ENCODE measurements at regions not wholly inside any gene's neighbourhood (a gene's known extent, or its start where the extent isn't known, plus 50 kb on each side); places are given as distances from the start of the nearest gene placed in this dataset.

DNA sequence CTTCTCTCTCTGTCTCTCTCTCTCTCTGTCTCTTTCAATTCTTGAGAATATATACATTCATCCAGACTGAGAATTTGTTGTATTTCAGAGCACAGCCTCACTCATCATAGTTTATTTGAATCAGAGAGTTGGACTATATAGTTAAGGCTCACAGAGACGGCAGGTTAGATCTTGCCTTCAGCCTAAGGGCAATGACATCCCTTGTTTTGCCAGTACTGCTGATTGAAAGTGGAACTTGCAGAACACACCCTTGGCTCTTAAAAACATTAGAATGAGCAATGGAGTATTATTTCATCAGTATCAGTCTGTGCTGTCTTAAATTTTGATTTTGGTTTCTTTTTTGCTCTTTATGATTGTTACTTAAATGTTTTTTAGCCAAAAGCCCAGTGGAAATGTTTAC, 62.0 kb upstream of the DSG1 start:
- TF ChIP-seq, protein P1, sequence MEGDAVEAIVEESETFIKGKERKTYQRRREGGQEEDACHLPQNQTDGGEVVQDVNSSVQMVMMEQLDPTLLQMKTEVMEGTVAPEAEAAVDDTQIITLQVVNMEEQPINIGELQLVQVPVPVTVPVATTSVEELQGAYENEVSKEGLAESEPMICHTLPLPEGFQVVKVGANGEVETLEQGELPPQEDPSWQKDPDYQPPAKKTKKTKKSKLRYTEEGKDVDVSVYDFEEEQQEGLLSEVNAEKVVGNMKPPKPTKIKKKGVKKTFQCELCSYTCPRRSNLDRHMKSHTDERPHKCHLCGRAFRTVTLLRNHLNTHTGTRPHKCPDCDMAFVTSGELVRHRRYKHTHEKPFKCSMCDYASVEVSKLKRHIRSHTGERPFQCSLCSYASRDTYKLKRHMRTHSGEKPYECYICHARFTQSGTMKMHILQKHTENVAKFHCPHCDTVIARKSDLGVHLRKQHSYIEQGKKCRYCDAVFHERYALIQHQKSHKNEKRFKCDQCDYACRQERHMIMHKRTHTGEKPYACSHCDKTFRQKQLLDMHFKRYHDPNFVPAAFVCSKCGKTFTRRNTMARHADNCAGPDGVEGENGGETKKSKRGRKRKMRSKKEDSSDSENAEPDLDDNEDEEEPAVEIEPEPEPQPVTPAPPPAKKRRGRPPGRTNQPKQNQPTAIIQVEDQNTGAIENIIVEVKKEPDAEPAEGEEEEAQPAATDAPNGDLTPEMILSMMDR (IDR thresholded peaks at IDR 0.05), result no peak
- no peak for TF ChIP-seq ZFX (IDR thresholded peaks at IDR 0.05; ENCODE audit: borderline replicate concordance)

All from 22Rv1 (cell line).